Inflammatory macrophage (primary cell): ENCODE measurements at regions not wholly inside any gene's neighbourhood (a gene's known extent, or its start where the extent isn't known, plus 50 kb on each side); places are given as distances from the start of the nearest gene placed in this dataset.

ENCODE experiments used
- DNase-seq, 2 donors: peaks; one replicate each; pipeline ENCODE4 v3.0.0-alpha.2; 2020 to 2022

DNA sequence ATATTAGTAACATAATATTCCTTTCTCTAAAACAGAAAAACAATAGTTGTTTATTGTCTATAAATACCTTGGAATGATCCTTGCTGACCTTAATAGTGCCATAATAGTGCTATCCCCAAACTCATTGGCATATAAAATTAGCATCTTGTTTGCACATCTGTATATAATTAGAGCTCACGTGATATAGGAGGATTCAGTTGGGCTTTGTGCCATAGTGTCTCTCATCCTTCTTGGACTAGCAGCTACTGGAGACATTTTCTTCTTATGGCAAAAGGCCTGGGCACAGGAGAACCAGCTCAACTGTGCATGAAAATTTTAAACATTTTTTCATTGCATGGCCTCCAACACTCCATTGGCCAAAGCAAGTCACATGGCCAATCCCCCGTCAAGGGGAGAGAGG lies 342.5 kb downstream of the SPATA31D1 start:
- no peak for DNase-seq

DNA sequence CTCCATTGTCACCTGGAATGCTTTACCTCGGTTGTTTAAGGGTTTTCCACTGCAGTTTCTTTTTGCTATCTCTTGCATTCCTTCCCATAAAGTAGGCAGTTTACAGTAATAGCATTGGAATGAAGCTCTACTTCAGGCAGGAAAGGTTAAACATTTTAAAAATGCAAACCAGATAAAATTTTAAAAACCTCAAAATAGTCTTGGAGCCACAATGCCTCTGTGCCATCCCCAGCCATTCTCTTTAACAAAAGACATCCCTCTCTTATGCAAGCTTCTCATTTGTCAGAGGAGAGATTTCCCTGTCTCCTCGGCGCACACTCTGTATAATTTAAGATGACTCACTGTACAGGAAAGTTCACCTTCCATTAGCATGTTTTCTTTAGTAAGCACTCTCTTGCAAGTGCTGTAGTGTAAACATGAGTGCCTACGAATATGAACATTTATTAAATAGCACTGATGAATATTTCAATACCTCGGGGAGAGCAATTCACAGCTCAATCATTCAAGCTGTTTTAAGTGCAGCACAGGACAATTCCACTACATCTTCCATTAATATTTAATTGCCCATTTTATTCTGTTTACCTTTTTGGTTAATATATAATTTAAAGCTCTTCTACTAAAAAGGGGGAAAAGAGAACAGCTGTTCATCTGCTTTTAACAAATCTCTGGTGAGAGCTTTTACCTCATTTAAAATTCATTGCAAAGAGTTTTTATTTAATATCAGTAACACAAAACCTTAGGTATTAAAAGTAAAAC lies 343.6 kb downstream of the SPATA31D1 start:
- no peak for DNase-seq

GRCh38 chr9:82332774-82333152 lies 344.2 kb downstream of the SPATA31D1 start:
- DNase-seq, result no peak

GRCh38 chr9:82333671-82334070 lies 345.1 kb downstream of the SPATA31D1 start:
- DNase-seq, result no peak

DNA sequence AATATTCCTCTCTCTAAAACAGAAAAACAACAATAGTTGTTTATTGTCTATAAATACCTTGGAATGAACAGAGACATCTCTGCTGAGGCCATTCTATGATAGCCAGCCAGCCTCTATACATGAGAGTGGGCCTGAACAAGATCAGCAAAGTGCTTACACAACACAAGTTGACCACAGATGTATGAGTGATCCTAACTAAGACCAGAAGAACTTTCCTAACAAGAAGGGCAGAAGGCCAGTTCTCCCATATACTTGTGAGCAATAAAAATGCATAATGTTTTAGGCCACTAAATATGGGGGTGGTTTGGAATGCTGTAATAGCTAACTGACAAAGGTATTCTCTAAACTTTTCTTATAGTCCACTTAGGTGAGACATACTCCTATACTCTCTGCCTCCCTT lies 345.7 kb downstream of the SPATA31D1 start:
- DNase-seq, result no peak

DNA sequence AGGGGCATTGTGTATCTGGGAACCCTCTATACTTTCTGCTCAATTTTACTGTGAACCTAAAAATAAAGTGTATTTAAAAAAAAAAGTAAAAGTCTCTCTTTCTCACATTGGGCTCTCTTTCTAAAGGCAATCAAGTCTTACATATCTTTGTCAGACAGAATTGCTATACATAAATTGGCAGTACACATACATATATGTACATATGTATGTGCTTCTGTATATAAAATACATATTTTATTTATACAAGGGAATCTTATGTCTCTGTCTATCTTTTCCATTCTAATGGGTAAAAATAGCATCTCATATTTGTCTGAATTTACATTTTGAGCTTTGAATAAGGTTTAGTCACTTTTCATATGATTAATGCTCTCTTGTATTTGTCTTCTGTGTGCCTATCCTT lies 348.8 kb downstream of the SPATA31D1 start:
- no peak for DNase-seq

GRCh38 chr9:82342046-82342445 lies 353.5 kb downstream of the SPATA31D1 start:
- DNase-seq, result no peak

DNA sequence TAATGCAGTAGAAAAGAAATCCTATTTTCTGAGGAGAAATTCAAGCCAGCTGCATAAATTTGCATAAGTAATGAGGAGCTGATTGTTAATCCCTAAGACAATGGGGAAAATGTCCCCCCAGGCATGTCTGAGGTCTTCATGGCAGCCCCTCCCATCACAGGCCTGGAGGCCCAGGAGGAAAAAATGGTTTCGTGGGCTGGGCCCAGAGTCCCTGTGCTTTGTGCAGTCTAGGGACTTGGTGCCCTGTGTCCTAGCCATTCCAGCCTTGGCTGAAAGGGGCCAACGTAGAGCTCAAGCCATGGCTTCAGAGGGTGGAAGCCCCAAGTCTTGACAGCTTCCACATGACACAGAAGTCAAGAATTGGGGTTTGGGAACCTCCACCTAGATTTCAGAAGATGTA lies 357.5 kb downstream of the SPATA31D1 start:
- DNase-seq, result no peak

GRCh38 chr9:82353631-82354278 lies 365.2 kb downstream of the SPATA31D1 start:
- no peak for DNase-seq

GRCh38 chr9:82354279-82354659 lies 365.7 kb downstream of the SPATA31D1 start:
- no peak for DNase-seq

DNA sequence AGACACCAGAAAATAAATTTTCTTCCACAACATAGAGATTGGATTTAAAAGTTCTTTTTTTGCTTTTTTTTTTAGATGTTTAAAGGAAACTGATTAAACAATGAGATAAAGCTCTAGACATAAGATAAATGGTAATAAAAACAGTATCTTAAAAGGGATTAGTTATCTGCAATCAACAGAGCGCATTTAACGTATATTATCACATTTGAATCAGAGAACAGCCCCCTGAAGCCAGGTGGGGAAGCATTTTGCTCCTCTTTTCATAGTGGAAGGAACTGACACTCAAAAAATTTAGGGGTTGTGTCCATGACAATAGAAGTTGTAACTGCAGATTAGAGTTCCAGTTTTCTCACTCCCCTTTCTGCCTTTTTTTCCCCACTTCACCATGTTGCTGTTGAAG lies 367.6 kb downstream of the SPATA31D1 start:
- no peak for DNase-seq

GRCh38 chr9:82356871-82357270 lies 368.3 kb downstream of the SPATA31D1 start:
- DNase-seq, result no peak

DNA sequence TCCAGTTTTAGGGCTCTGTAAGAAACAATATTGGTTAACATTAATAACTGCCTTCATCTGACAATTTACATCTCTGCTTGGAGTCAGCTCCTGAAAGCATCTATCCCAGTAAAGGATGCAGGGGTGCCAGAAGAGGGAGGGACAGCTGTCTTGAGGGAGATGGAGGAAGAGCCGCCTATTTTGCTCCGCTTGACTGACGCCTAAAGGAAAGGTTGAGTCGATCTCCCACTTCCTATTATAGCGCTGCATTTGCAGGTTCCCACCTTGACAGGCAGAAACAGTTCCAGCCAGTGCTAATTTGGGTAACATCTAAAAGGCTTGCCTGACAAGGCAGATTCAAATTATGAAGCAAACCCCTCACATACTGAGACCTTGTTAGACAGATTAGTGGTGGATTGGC lies 374.6 kb downstream of the SPATA31D1 start:
- no peak for DNase-seq

DNA sequence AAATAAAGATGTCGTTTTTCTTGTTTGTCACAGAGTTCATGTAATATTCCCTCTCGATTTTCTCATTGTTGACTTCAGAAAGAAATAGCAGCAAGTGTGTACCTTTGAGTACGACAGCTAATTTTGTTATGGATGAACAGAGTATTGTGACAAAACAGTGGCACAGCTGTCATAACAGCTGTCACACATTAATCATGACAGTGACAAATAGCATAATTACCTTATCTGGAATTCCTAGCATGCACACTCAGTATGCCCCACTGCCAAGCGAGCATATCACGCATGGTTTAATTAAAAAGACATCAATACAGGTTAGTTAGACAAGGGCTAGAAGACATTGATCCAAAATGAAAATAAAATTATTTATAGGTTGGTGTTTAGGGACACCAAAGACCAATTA lies 375.1 kb downstream of the SPATA31D1 start:
- DNase-seq, result no peak

GRCh38 chr9:82367016-82367415 lies 378.4 kb downstream of the SPATA31D1 start:
- DNase-seq, result no peak

DNA sequence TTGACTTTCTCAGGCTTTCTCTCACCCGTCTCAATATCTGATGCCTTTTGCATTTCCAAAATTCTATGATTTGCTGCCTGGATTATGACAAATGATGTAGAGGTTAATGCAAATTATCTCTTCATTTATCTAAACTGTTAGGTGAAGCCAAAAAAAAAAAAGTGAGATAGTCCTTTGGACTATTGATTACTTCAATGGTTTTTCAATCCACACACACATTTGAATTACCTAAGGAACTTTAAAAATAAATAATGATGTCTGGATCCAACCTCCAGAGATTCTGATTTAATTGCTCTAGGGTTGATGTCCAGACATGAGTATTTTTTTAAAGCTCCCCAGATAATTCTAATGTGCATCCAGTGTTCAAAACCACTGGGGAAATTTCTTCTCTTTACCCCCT lies 379.4 kb downstream of the SPATA31D1 start:
- no peak for DNase-seq

GRCh38 chr9:82369251-82369945 lies 380.8 kb downstream of the SPATA31D1 start:
- no peak for DNase-seq

DNA sequence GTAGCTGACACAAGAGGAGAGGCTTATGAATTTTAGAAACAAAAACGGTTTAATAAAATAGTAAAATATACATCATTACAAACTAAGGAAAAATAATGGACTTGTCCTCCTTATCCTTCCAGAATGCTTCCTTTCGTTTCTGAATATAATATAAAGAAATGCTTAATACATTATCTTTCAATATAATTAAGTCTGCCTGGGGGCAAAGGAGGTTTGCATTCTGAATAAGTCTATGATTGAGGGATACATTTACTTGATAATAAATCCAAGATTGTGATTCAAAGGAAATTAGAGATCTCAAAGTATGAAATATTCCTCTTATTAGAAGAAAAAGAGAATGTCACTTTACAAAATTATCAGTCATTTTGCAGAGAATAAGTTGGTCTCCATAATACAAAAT lies 386.5 kb downstream of the SPATA31D1 start:
- DNase-seq, result no peak

- no peak for DNase-seq
Observed at GRCh38 chr9:82376677-82377232, 388.2 kb downstream of the SPATA31D1 start.

- DNase-seq, result no peak
Observed at GRCh38 chr9:82382887-82383616, 394.5 kb downstream of the SPATA31D1 start.

GRCh38 chr9:82385633-82386032 lies 397.1 kb downstream of the SPATA31D1 start:
- DNase-seq, result no peak

GRCh38 chr9:82397534-82397933 lies 409.0 kb downstream of the SPATA31D1 start:
- DNase-seq, result no peak
